D721Med (cell line): ENCODE measurements at regions not wholly inside any gene's neighbourhood (a gene's known extent, or its start where the extent isn't known, plus 50 kb on each side); places are given as distances from the start of the nearest gene placed in this dataset.

Experiments used
- DNase-seq: peaks from one replicate; pipeline ENCODE4 v3.0.0; 2011; ENCODE audit warnings: low spot score; ENCODE audit not compliant: insufficient read length
- FAIRE-seq: peaks from 2 replicates; lab custom pipeline; 2011; peaks lifted over from hg19 to GRCh38; lab: Jason Lieb, UNC
- TF ChIP-seq, protein P1 (sequence below): IDR thresholded peaks from 2 replicates; pipeline ENCODE4 v1.5.1; 2012; ENCODE audit warnings: mild to moderate bottlenecking, control low read depth; ENCODE audit not compliant: insufficient read depth; ENCODE audit errors: missing control alignments

DNA sequence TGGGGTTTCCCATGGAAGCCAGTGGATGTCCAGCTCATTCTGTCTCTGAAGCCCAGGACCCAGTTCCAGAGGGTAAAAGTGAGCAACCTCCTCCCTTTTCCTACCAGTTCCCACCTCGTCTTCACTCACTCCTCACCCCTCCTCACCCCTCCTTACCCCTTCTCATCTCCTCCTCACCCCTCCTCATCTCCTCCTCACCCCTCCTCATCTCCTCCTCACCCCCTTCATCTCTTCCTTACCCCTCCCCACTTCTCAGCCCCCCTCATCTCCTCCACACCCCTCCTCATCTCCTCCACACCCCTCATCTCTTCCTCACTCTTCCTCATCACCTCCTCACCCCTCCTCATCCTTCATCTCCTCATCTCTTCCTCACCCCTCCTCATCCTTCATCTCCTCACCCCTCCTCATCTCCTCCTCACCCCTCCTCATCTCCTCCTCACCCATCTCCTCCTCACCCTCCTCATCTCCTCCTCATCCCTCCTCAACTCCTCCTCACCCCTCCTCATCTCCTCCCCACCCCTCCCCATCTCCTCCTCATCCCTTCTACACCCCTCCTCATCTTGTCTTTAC is 246.1 kb downstream of the MYLK4 start:
- DNase-seq, result no peak
- TF ChIP-seq, protein P1, sequence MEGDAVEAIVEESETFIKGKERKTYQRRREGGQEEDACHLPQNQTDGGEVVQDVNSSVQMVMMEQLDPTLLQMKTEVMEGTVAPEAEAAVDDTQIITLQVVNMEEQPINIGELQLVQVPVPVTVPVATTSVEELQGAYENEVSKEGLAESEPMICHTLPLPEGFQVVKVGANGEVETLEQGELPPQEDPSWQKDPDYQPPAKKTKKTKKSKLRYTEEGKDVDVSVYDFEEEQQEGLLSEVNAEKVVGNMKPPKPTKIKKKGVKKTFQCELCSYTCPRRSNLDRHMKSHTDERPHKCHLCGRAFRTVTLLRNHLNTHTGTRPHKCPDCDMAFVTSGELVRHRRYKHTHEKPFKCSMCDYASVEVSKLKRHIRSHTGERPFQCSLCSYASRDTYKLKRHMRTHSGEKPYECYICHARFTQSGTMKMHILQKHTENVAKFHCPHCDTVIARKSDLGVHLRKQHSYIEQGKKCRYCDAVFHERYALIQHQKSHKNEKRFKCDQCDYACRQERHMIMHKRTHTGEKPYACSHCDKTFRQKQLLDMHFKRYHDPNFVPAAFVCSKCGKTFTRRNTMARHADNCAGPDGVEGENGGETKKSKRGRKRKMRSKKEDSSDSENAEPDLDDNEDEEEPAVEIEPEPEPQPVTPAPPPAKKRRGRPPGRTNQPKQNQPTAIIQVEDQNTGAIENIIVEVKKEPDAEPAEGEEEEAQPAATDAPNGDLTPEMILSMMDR, result no peak
- FAIRE-seq, result no peak

DNA sequence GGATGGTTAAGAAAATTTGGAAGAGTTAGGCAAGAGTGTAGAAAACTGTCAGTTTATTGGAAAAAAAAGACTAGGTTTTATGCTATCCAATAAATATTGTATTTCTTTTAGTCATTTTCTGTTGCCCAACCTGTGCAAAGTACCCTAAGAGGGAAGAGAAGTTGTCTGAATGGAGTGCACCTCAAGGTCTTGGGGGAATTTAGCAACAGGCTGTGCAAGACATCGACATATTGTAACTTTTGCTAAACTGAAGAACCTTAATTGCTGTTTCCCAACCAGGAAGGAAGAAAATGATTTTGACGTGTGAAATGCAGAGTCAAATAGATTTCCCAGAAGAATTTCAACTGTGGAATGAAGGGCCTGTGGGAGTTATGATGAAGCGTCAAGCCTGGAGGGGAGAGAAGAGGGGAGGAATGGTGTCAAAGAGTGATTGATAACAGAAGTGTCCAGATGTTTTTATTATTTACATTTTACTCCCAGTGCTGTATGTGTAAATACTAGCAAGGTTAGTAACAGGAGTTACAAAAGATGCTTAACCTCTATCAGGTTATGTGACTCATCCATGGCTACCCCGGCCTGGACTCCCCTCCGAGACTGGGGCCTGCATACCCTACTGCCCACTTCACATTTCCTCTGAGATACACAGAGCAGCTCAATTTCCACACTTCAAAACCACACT is 246.8 kb downstream of the MYLK4 start:
- no peak for DNase-seq
- FAIRE-seq, result no peak

DNA sequence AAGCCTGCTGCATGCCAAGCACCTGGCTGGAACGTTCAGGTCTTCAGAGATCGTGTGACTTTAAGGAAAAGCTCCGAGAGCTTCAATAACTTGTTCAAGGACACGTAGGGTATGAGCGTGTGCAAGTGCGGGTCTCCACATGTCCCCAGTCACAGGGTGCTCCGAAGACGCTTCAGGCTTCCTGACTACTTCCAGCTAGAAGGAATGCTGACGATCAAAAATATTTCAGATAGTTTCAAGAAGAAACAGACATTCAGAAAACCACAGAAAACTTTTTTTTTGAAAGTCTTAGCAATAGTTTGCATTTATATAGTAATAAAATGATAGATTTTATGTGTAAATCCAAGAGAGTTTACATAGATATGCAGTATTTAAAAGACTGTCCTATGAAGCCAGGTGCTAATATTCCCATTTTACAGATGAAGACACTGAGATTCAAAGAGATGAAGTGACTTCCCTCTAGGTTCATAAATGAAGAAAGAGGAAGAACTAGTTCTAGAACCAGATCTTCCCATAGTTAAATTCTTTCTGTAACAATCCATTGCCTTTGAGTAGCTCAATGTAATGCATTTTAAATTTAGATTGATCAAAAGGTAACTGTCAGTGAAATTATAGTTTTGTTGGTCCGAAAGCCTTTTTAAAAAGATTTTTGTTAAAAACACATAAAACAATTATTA is 247.6 kb downstream of the MYLK4 start:
- TF ChIP-seq, protein P1, result no peak
- no peak for DNase-seq
- FAIRE-seq, result no peak

More for the DNA sequence above, 246.8 kb downstream of the MYLK4 start:
- TF ChIP-seq, protein P1, result no peak

DNA sequence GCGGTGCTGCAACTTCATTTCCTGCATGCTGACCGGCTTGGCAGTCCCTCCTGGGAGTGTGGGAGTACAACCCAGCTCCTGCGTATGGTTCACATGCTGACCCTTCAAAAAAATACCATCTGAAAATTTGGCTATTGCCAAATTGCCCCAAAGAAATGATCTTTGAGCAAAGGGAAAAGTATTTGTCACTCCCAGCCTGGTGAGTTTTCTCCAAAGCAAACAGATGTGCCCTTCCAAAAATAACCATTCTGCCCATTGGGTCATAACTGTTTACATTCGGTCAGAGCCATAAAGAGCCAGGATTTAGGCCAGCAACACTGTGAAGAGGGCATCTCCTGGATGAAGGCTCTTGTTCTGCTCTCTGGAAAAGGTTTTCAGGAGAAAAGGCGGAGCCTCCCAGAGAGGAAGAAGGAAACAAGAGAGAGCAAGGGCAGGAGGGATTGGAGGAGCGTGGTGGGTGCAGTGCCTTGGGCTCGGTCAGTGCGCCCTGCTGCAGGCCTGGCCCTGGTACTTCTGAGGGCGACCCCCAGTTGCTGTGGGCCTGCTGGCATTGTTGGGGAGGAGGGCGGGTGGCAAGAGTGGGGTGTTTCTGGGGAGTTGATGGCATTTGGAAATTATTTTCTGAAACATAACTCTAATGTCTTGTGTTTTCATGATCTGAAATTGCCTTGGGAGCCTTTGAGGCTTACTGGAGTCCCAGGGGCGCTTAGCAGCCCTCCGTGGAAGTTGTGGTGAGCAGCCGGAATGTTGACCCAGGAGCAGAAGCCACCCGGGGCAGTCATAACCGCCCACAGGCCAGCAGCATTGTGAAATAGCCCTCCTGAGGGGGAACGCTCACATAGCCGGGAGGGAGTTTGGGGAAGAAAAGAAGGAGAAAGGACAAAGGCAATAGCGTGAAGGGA is 248.4 kb downstream of the MYLK4 start:
- no peak for DNase-seq
- no peak for FAIRE-seq
- TF ChIP-seq, protein P1, result no peak

DNA sequence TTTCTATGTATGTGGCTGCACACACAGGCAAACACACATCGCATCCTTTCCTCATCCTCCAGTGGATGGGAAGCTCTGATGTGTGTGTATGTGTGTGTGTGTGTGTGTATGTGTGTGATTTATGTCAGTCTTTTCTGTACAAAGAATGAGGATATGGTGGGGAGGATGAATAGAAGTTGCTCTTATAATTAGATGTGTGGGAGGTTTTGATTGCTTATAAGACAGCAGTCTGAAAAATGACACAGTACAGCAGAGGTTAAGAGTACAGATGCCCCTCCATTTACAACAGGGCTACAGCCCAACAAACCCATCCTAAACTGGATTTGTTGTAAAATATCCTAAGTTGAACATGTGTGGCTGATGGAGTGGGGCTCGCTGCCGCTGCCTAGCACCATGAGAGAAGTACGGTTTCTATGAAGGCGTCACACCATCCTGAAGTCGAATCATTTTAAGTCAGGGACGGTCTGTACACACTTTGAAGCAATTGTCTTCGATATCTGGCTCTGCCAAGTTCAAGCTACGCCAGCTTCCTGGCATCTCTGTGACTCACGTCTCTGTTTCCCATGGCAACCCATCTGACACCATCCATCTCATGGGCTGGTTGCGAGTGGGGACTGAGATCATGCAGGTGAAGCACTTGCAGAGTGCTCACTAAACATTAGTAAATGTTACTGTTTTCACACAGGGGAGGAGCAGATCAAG is 252.6 kb downstream of the MYLK4 start:
- DNase-seq (no peak), FAIRE-seq (no peak)
- TF ChIP-seq, protein P1, result no peak

DNA sequence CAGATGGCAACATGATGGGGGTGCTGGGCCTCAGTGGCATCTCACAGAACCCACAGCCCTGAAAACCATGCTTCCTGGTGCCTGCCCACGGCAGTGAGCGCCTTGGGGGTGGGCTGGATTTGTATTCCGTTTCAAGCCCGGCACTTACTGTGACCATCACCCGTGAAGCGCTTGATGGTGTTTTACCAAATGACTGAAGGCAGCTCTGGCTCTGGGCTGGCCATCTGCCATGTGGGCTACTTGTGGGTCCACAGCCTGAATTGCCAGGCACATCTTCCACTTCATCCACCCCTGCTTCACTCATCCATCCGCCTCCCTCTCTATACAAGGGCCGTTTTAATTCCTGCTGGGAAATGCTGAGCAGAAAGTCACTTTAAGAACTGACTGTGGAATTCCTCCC is 250.9 kb upstream of the GMDS start:
- TF ChIP-seq, protein P1, result no peak
- FAIRE-seq (no peak), DNase-seq (no peak)
